Esophagus muscularis mucosa (tissue), 4 donors: ENCODE measurements at regions not wholly inside any gene's neighbourhood (a gene's known extent, or its start where the extent isn't known, plus 50 kb on each side); places are given as distances from the start of the nearest gene placed in this dataset.

Source experiments
- DNase-seq: peaks from one replicate; pipeline ENCODE4 v3.0.0-alpha.2; 2017; ENCODE audit errors: extremely low spot score
- H3K27ac ChIP-seq, 4 donors: fragments of 200-600 bp; sonication (generic); replicated peaks in 1 of 4; 1 replicate in 3 of 4; 2 replicates in 1 of 4; pipeline ENCODE4 v1.5.1; 2016 to 2019; ENCODE audit warnings: mild to moderate bottlenecking in 1 of 4
- H3K27me3 ChIP-seq, 4 donors: fragments of 200-600 bp; sonication (generic); one replicate each; pipeline versions ENCODE4 v1.5.1 to v1.6.0; 2016 to 2019
- H3K36me3 ChIP-seq, 4 donors: fragments of 200-600 bp; sonication (generic); one replicate each; pipeline ENCODE4 v1.5.1; 2016 to 2019
- H3K4me1 ChIP-seq, 4 donors: fragments of 200-600 bp; sonication (generic); one replicate each; pipeline ENCODE4 v1.5.1; 2016 to 2019
- H3K4me3 ChIP-seq, 4 donors: fragments of 200-600 bp; sonication (generic); 1 replicate in 2 of 4; 2 replicates in 2 of 4; pipeline ENCODE4 v1.5.1; 2016 to 2019; ENCODE audit warnings: mild to moderate bottlenecking in 4 of 4, moderate library complexity in 1 of 4
- H3K9me3 ChIP-seq, 4 donors: fragments of 200-600 bp; sonication (generic); 1 replicate in 3 of 4; 2 replicates in 1 of 4; pipeline ENCODE4 v1.5.1; 2016 to 2019
- CTCF ChIP-seq, 3 experiments: fragments of 200-600 bp in 2 of 3; fragments of 450-650 bp in 1 of 3; sonication (generic) in 2 of 3; IDR thresholded peaks; one replicate each; pipeline ENCODE4 v1.5.1; 2017 to 2019; ENCODE audit warnings: antibody characterized with exemption in 3 of 3, mild to moderate bottlenecking in 2 of 3, moderate library complexity in 1 of 3
- EP300 ChIP-seq: sonication (generic); formaldehyde crosslinking; IDR thresholded peaks from one replicate; pipeline ENCODE4 v1.6.1; 2017; ENCODE audit warnings: antibody characterized with exemption
- POLR2A ChIP-seq: fragments of 450-650 bp; IDR thresholded peaks from one replicate; pipeline ENCODE4 v1.6.1; 2017; ENCODE audit warnings: antibody characterized with exemption, moderate library complexity, mild to moderate bottlenecking, low read depth
- POLR2AphosphoS5 ChIP-seq, 2 donors: sonication (generic); formaldehyde crosslinking; IDR thresholded peaks; one replicate each; pipeline ENCODE4 v1.6.1; 2017; ENCODE audit warnings: antibody characterized with exemption in 2 of 2
- WGBS: methylation state at CpG from one replicate; pipeline ENCODE4 v1.1.5; 2018; 5-methylcytosine and 5-hydroxymethylcytosine counted together
- intact Hi-C: fragments of 100-400 bp; cut with DNase I; formaldehyde crosslinking; loops from one replicate; pipeline ENCODE4 v1.15.1; 2023

DNA sequence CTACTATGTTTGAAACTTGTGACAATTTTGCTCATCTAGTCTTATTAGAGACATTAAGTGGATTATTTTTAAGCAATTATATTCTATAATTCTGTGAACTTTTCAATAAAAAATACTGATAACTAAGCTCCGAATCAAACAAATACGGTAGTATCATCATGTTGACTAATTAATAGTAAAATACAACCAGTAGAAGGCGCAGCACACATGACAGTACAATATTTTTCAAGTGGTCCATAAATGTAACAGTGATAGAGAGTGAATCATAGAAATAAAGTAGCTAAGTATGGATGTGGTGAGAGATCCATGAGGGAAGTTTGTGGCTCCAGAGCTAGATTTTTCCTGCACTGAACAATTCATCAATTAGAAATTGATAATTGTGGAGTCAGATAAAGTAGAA lies 666.2 kb downstream of the KCTD8 start:
- 84% methylated on average over 3 of the region's 3 CpGs for WGBS
- no peaks in the 10 kb centered on the region for H3K4me1 ChIP-seq
- no peak overlapping the region for H3K27ac ChIP-seq
- intact Hi-C loops = no loop called here
- H3K4me3 ChIP-seq = no peak overlapping the region
- TF ChIP-seq CTCF (IDR thresholded peaks at IDR 0.05) (no peak), POLR2AphosphoS5 (IDR thresholded peaks at IDR 0.05) (no peak), EP300 (no peak), POLR2A (no peak)
- no peaks in the 10 kb centered on the region for H3K36me3 ChIP-seq
- H3K9me3 ChIP-seq = no peaks in the 10 kb centered on the region
- H3K27me3 ChIP-seq = no peaks in the 10 kb centered on the region
- DNase-seq = no peak

- H3K4me3 ChIP-seq = no peak overlapping the region
- no peak for TF ChIP-seq POLR2A
- no peak for TF ChIP-seq POLR2AphosphoS5 (IDR thresholded peaks at IDR 0.05)
- no peak for TF ChIP-seq CTCF (IDR thresholded peaks at IDR 0.05)
- TF ChIP-seq EP300 = no peak
- no peaks in the 10 kb centered on the region for H3K36me3 ChIP-seq
- no peak for DNase-seq
- no peak overlapping the region for H3K27ac ChIP-seq
- no peaks in the 10 kb centered on the region for H3K4me1 ChIP-seq
- no peaks in the 10 kb centered on the region for H3K27me3 ChIP-seq
- peaks cover 0 to 4% (median 0%) of the 10 kb centered on the region in 4 donors for H3K9me3 ChIP-seq
- intact Hi-C loops = no loop called here
- WGBS = 13% methylated on average over 1 of the region's 1 CpG
These were observed 632.5 kb downstream of the KCTD8 start for GRCh38 chr4:43816116-43816515.

GRCh38 chr4:43822621-43823020 lies 626.0 kb downstream of the KCTD8 start:
- H3K4me1 ChIP-seq = no peaks in the 10 kb centered on the region
- H3K27me3 ChIP-seq = no peaks in the 10 kb centered on the region
- peaks cover 0 to 11% (median 0%) of the 10 kb centered on the region in 4 donors for H3K9me3 ChIP-seq
- H3K27ac ChIP-seq = no peak overlapping the region
- H3K4me3 ChIP-seq = no peak overlapping the region
- H3K36me3 ChIP-seq = no peaks in the 10 kb centered on the region
- intact Hi-C loops = no loop called here
- TF ChIP-seq POLR2AphosphoS5 (IDR thresholded peaks at IDR 0.05) (no peak), POLR2A (no peak), CTCF (IDR thresholded peaks at IDR 0.05) (no peak), EP300 (no peak)
- no peak for DNase-seq
- WGBS = 75% methylated on average over 2 of the region's 2 CpGs

DNA sequence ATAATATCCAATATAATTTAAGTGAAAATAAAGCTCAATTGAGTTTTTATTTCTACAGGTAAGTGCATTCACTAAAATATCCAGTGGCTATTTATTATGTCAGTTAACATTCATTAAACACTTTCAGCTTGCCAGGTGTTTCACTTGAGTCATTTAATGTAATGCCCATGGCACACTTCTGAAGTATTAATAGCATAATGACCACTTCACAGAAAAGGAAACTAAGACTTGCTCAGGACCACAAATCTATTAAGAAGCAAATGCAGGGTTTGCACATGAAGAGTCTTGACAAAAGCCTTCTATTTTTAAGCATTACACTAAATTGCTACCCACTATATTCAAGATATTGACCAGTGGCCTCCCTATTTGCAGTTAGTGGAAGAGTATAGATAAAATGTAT lies 612.7 kb downstream of the KCTD8 start:
- Histone ChIP-seq H3K36me3 (no peaks in the 10 kb centered on the region), H3K27ac (no peak overlapping the region), H3K27me3 (no peaks in the 10 kb centered on the region), H3K9me3 (no peaks in the 10 kb centered on the region), H3K4me1 (no peaks in the 10 kb centered on the region), H3K4me3 (no peak overlapping the region)
- no peak for DNase-seq
- intact Hi-C loops = no loop called here
- TF ChIP-seq EP300 (no peak), POLR2AphosphoS5 (IDR thresholded peaks at IDR 0.05) (no peak), CTCF (IDR thresholded peaks at IDR 0.05) (no peak), POLR2A (no peak)

- intact Hi-C loops = no loop called here
- no peak for TF ChIP-seq POLR2AphosphoS5 (IDR thresholded peaks at IDR 0.05)
- TF ChIP-seq CTCF (IDR thresholded peaks at IDR 0.05) = no peak
- no peak for TF ChIP-seq EP300
- TF ChIP-seq POLR2A = no peak
- Histone ChIP-seq H3K4me3 (no peak overlapping the region), H3K27ac (no peak overlapping the region), H3K4me1 (no peaks in the 10 kb centered on the region), H3K27me3 (no peaks in the 10 kb centered on the region), H3K36me3 (no peaks in the 10 kb centered on the region), H3K9me3 (no peaks in the 10 kb centered on the region)
- no peak for DNase-seq
These were observed 611.4 kb downstream of the KCTD8 start for GRCh38 chr4:43837171-43837570.
